Fibroblast of skin of right biceps (primary cell): ENCODE measurements at regions not wholly inside any gene's neighbourhood (a gene's known extent, or its start where the extent isn't known, plus 50 kb on each side); places are given as distances from the start of the nearest gene placed in this dataset.
"Not testable (repeated sequence)": the region's sequence is repeated elsewhere in the genome, so short reads cannot be mapped to it uniquely, and the experiment has no call there.

Experiments
- DNase-seq: peaks from one replicate; pipeline ENCODE4 v3.0.0-alpha.2; 2013

GRCh38 chr12:87529413-87529812, 499.8 kb downstream of the C12orf50 start:
- no peak for DNase-seq

- no peak for DNase-seq
These were observed 508.2 kb downstream of the C12orf50 start for GRCh38 chr12:87520968-87521367.

GRCh38 chr12:87518481-87518880, 510.7 kb downstream of the C12orf50 start:
- DNase-seq = peak; percentile 30

- DNase-seq = no peak
These were observed 511.2 kb downstream of the C12orf50 start for GRCh38 chr12:87518036-87518435.

GRCh38 chr12:87513536-87514280, 515.5 kb downstream of the C12orf50 start:
- DNase-seq = no peak

- DNase-seq = no peak
These were observed 517.8 kb downstream of the C12orf50 start for GRCh38 chr12:87511371-87511770.

GRCh38 chr12:87509237-87509820, 519.9 kb downstream of the C12orf50 start:
- DNase-seq = peak; percentile 63

- no peak for DNase-seq
These were observed 537.6 kb downstream of the C12orf50 start for GRCh38 chr12:87491598-87491997.

GRCh38 chr12:87491089-87491488, 538.1 kb downstream of the C12orf50 start:
- DNase-seq = no peak

- DNase-seq = peak; percentile 71
These were observed 559.9 kb downstream of the C12orf50 start for GRCh38 chr12:87469295-87469694.

GRCh38 chr12:87467936-87468335, 561.3 kb downstream of the C12orf50 start:
- DNase-seq = peak; percentile 85

- DNase-seq = no peak
These were observed 564.6 kb downstream of the C12orf50 start for GRCh38 chr12:87464565-87464964.

- no peak for DNase-seq
These were observed 585.2 kb downstream of the C12orf50 start for GRCh38 chr12:87444039-87444438.

GRCh38 chr12:87441511-87441910, 587.7 kb downstream of the C12orf50 start:
- DNase-seq = peak; percentile 5

- DNase-seq = peak; percentile 94
These were observed 589.0 kb downstream of the C12orf50 start for GRCh38 chr12:87439990-87440827.

- no peak for DNase-seq
These were observed 598.8 kb downstream of the C12orf50 start for GRCh38 chr12:87430444-87430843.

GRCh38 chr12:87428701-87429277, 600.4 kb downstream of the C12orf50 start:
- peak; percentile 31 for DNase-seq

GRCh38 chr12:87427770-87428169, 601.4 kb downstream of the C12orf50 start:
- DNase-seq = no peak

- no peak for DNase-seq
These were observed 603.2 kb downstream of the C12orf50 start for GRCh38 chr12:87425942-87426554.

- not testable (repeated sequence) for DNase-seq
These were observed 608.0 kb downstream of the C12orf50 start for GRCh38 chr12:87421233-87421632.

GRCh38 chr12:87413784-87414183, 615.4 kb downstream of the C12orf50 start:
- peak; percentile 86 for DNase-seq

GRCh38 chr12:87406926-87407325, 622.3 kb downstream of the C12orf50 start:
- no peak for DNase-seq

- no peak for DNase-seq
These were observed 623.3 kb downstream of the C12orf50 start for GRCh38 chr12:87405918-87406317.
